ENCODE measurements at regions not wholly inside any gene's neighbourhood (a gene's known extent, or its start where the extent isn't known, plus 50 kb on each side); places are given as distances from the start of the nearest gene placed in this dataset.

DNA sequence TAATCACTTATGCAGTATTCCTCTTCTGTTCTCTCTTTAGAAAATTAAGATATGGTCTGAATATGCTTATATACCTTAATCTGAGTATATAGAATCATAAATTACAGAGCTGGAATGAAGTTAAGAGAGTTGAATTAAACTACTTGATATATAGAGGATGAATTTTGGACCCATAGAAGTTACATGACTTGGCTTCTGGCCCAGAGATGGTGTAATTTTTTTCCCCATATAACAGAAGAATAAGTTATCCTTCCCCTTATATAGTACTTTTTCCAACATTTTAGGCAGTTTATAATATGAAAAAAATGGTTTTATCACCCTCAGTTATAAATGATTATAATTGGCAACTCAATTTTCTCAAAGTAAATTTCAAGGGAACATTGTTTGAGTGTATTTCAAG is 616.3 kb downstream of the TBC1D4 start:
- DNase-seq, result no peak

DNA sequence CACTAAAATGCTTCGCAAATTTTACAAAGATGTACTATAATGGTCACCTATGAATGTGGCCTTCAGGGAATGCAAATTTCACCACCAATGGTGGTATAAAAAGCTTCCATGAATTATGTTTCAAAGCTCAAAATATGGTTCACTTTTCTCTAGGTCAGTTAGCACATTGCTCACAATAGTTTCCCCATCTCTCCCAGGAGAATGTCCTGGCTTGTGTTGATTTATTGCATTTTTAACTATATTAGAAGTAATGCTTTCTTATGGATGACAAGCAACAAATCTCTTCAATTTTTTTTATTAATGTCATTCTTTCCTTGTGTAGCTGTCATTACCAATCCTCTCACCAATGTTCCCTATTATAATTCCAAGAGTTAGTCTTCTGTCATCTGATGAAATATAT is 621.2 kb downstream of the TBC1D4 start:
- DNase-seq, result no peak

DNA sequence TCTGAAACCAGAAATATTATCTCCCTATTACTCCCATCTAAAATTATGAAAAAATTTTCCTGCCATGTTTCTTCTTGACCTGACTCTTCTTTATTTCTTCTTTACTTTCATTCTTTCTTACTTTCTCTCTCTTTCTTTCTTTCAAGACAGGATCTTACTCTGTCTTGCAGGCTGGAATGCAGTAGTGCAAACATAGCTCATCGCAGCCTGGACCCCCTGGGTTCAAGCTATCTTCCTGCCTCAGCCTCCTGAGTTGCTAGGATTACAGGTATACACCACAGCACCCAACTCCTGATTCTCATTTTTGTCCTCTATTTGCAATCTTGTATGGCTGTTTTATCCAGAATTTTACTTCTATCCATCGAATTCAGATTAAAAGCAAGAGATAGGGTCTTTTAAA is 631.1 kb downstream of the TBC1D4 start:
- no peak for DNase-seq

DNA sequence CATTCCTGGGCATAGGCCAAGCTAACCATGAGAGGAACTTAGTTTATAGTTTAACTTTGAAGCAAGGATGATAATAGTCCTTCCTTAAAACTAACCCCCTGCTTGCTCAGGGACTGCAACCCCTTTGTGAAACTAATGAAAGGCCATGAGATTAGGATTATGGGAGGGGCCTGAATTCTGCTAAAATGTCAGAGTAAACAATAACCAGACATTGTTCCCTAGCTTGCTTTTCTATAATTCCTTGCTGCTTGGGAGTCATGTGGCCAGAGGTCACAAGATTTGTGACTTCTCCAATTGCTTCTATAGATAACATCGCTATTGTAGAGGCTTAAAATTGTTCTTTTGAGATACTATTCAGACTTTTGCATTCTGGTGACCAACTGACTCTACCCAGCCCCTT is 634.0 kb downstream of the TBC1D4 start:
- DNase-seq, result no peak

DNA sequence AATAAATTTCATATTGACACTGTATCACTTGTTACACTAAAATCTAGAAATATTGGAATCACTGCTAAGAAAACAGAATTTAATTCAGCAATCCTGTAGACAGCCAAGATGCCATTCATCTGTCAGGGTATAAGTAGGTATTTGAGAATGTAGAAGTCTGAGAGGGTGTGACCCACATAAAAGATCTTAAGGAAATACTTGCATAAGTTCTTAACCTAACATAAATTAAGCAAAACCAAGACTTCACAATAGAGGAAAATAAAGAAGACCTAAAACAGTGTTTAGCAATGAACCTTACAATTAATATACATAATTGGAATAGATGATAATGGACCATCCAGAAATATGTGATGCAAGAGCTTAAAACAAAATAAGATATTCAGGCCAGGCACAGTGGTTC is 636.2 kb downstream of the TBC1D4 start:
- no peak for DNase-seq

DNA sequence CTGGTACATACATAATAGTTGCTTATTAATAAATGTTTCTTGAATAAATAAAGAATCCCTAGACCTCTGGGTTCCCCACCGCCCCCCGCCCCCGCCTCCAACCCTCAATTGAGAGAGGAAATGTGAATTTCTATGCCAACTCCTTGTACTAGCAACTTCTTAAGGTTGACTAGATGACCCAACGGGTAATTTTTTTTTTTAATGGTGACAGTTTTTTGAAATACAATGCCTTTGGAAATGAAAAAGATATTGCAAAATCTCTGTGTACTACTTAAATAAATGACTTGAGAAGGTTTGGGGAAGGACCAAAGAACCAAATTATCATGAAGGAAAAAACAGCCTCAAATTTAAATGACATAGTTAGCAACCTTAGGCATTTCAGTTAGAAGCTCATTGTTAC is 640.3 kb downstream of the TBC1D4 start:
- DNase-seq, result no peak

DNA sequence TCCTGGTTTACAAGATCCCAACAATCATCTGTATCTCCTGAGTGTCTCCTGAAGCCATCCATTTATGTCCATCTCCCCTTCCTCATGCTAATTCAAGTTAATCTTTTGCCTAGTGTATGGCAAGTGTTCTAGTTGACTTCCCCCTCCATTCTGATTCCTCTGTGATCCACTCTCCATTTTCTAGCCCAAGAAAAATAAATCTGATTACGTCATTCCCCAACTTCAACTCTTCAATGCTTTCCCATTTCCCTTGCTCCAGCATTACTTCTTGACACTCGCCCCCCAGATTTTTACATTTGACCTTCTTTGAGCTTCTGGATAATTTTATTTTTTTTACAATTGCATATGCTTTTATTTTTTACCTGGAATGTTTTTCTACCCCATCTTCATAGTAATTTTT is 640.8 kb downstream of the TBC1D4 start:
- DNase-seq, result no peak

DNA sequence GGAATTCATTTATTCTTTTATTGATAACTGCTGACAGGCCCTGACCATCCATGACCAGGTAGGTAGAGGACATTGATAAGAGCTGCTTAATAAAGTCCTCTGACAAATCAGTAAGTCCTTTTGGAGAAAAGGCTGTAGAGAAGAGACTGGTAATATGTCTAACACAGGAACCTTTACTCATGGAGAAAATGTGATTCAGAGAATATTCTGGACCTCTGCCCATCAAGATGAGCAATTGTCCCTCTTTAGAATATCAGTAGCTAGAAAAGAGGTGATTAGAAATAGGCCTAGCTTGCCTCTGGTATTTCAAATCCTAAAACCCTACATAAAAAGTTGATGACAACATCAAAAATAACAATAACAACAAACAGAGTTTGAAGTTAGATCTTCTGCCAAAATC is 642.3 kb downstream of the TBC1D4 start:
- DNase-seq, result no peak

DNA sequence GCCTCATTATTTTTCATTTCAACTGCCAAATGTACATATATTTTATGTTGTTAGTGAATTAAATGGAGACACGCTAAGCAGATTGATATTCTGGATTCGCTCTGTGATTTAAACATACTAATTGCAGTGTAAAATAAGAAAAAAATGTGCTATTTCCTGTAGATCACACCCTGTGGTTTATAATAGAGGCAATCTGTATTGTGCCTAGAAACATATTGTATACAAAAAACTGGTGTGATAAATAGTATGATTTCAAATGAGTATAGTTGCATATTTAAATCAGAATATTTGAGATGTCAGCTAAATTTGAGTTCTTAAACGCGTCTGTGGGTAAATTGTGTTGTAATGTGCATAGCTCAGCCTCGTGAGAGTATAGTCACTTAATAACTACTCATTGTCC is 643.9 kb downstream of the TBC1D4 start:
- no peak for DNase-seq

DNA sequence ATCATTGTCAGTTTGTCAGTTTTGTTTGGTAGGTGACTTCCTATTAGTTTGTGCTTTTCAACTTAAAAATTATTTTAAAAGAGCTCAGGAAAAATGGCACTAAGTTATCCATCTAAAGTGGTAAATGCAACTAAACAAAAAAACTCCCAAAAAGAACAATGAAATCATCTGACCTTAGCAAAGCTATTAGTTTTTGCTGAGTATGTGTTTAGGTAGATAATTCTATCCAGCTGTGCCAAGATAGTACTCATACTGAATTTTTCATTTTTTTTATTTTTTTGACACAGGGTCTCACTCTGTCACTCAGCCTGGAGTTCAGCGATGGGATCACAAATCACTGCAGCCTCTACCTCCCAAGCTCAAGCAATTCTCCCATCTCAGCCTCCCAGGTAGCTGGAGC is 645.3 kb downstream of the TBC1D4 start:
- no peak for DNase-seq

DNA sequence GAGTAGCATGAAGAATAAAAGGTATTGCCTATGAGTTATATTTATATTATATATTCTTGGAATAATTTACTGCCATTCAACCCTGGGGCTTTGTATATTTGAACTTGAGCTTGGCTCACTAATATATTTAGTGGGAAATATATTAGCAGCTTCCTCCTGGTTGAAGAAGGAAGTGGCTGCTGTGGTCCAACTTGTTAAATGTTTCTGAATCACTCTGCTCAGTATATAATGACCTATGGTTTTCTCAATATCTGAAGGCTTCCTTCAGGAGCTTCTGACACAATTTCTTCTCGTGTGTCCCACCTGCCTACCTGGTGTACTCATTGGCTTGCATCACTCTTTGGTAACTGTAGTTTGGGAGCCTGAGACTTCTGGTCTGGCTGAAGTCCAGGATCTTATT is 646.4 kb downstream of the TBC1D4 start:
- no peak for DNase-seq

DNA sequence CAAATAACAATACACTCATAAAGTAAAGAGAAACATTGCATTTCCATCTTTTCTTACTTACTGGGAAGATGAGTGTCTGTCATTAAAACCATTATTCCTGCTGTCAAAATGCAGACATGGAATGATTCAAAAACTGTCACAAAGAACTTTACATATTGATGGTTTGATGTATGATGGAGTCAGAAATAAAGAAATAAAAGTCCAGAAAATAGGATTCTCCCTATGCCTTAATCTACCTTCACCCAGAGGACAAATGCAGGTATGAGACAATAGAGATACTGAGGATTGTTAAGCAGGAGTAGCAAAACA is 656.1 kb downstream of the TBC1D4 start:
- DNase-seq, result no peak

DNA sequence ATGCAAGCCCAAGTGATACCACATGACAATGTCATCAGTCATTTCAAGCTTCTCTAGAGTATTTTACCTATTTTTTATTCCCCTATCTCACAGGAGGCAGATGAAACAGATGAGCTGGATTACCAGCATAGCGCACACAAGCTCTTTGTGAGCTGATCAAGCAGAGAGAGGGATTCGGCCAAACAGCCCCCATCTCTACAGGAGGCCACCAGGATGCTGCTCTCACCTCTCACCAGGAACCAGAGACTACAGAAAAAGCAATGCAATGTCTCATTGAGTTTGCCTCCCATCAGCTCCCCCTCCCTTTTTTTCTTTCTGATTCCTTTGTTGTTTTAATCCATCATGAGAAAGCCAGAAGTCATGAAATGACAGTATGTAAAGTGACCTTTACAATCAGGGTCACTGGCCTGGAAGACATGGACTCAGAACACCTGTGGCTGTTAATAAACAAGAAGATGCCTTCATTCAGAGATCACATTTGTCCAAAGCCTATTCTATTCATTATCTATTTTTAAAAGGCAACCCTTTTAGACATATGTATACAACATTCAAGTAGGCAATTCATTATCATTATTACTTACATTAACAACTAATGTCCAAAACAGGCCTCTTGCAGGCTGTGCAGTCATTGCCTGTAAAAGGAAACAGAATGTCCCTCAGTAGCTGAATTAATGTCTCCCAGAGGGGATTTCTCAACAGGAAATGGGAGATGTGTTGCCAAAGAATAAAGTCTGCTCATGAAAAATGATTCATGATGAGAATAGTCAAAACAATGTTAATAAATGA is 656.6 kb downstream of the TBC1D4 start:
- no peak for DNase-seq

DNA sequence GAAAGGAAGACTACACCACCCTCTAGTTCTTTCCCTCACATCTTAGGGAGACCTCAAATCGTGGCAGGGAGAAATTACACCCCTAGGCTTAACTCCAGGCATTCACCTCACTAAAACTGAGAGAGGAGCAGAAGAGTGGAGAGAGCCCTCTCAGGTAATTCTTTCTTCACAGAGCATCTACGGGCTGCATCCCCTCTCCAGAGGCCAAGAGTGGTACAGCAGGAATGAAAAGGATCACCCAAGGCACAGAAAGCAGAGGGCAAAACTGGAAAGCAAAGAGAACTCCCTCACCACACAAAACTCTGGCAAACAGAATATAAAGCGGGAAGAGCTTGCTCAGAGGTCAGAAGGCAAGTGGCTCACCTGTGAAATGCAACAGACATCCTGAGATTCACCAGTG is 661.2 kb downstream of the TBC1D4 start:
- DNase-seq, result no peak

DNA sequence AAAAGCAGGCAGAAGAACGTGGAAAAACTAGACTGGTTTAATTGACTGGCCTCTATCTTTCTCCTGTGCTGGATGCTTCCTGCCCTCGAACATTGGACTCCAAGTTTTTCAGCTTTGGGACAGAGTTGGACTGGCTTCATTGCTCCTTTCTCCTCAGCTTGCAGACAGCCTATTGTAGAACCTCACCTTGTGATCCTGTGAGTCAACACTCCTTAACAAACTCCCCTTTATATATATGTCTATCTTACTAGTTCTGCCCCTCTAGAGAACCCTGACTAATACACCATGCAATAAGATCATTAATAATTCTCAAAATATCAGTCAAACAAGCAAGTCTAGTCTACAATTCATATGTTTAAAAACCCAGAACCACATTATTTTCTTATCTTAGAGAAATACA is 662.4 kb downstream of the TBC1D4 start:
- no peak for DNase-seq

DNA sequence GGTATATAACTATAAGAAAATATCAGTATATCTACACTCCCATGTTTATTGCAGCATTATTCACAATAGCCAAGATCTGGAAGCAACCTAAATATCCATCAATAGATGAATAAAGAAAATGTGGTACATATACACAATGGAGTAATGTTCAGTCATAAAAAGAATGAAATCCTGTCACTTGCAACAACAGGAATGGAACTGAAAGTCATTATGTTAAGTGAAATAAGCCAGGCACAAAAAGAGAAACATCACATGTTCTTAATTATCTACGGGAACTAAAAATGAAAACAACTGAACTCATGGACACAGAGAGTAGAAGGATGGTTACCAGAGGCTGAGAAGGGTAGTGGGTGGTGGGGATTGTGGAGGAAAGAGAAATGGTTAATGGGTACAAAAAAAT is 665.2 kb downstream of the TBC1D4 start:
- DNase-seq, result no peak

DNA sequence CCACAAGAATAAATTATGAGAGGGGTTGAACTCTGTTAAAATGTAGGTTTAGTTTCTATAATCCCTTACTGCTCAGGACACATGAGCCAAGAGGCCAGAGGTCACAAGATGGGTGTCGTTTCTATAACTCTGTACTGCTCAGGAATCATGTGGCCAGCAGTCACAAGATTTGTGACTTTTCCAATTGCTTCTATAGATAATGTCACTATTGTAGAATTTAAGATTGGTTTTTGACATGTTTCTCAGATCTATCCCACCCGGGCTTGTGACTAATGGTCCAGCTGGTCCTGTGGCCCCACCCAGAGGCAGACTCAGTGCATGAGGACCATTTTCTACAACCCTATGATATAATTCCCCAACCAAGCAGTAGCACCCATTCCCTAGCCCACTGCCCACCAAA is 662.0 kb upstream of the KLF12 start:
- no peak for DNase-seq

DNA sequence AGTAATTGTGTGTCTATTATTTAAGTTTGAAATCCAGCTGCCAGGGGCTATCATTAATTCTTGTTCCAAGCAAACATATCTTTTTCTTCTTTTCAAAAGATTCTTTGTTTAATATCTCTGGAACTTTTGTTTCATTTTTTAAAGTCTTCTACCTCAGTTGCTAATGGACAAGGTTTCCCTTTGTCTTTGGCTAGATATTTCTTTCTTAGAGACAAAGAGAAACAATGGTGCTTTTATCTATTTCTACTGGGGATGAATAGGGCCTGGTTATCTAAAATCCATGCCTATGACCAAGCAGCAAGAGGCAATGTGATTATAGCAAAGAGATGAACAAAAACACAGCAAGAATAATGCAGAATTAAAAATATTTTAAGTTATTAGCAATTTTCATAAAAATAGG is 661.3 kb upstream of the KLF12 start:
- no peak for DNase-seq

DNA sequence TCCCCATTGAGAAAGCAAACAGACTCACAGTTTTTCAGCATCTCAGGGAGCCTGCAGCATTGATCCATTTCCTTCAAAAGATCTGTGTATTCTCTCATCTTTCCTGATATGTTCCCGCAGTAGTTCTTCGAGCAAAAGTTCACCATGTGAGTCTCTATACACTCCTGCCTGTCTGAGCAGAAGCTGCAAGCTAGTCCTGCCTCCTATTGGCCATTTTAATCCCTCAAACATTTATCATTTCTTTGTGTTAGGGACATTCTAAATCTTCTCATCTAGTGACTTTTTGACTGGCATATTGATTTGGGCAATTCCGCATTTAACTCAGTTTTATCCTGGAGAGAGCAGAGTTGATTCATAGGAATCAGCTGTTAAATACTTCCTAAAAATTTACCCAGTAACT is 660.4 kb upstream of the KLF12 start:
- DNase-seq, result no peak

DNA sequence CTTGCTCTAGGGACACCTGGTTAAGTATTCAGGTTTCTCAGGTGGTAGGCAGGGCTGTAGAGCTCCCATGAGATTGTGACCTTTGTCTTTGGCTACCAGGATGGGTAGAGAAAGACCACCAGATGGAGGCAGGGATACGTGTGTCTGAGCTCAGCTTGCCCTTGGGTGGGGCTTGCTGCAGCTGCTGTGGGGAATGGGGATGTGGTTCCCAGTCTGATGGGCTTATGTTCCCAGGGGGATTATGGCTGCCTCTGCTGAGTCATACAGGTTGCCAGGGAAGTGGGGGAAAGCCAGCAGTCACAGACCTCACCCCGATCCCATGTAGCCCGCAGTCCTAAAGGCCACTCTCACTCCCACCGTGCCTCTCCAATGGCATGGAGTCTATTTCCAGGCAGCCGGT is 659.9 kb upstream of the KLF12 start:
- no peak for DNase-seq

DNA sequence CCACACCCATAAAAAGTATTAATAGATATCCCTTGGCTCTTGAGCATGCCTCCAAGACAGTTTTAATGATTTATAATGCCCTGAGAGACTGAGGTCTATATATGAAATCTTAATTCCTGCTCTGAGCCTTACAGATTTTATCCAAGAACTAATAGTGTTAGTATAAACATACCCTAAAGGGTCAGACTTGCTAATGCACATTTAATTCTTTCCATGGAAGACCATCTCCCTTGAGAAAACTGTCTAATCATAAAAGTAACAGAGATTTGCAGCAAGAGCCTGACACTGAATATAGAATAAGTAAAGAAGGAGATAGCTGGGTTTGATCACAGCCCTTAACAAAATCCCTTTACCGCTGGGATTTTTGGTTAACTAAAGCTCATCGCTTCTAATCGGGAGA is 650.8 kb upstream of the KLF12 start:
- no peak for DNase-seq

DNA sequence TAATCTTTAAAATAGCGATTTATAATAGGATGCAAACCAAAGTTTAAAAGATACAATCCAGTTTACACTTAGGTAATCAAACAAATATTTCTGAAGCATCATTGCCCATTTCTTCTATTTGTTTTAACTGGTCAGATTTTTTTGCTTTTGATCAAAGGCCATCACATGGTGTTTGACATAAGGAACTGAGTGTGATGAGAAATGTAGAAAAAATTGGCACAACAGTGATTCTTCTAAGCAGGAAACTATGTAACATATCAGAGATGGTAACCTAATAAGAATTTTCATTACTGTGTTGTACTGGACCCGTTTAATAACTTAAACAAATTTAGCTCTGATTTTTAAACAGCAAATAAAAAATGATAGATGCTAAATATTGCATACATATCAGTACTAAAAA is 644.7 kb upstream of the KLF12 start:
- no peak for DNase-seq

DNA sequence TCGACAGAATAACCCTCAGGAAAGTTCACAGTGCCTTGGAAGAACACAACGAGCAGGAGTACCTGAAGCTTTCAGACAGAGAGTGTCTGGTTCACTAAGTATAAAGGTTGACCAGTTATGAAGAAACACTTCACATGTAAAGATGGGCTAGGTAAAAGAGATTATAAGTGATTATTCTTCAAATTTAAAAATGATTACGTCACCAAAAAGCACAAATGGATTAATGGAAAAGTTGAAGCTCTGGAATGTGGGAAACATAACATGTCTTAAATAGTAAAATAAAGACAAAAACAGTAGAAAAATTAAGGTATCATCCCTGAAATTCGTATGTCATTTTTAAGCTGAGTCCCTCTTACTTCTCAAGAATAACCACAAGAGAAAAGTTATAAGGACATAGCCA is 643.9 kb upstream of the KLF12 start:
- DNase-seq, result no peak

DNA sequence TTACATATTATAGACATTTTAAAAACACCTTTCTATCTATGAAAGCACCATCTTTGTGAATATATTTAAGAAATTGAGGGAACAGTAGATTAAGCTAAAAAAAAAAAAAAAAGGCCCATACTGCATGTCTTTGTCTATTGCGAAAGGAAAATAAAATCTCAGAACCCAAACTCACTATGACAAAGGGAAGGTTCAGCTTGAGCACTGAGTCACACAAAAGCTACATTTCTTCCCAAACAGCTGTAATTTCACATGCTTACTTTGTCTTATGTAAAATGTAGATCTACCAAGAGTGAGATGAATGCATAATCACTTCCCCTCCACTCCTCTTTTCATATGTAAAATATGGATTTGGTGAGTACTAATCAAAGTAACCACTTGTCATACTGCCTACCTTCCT is 640.1 kb upstream of the KLF12 start:
- DNase-seq, result no peak

DNA sequence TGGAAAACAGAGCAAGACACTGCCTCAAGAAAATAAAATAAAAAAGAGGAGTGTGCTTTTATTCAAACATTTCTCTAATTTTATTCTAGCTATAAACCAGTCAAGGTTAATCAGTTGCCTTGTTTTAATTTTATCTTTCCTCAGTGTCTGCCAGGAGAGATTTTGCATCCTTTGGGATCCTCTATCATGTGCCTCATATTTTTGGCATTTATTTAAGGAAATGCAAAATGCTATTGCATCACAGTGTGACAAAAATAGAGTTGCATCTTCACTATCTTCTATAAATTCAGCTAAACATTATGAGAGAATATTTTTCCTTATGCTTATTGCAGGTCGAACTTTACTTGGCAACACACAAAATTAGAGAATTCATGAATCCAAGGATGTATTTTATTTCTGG is 639.0 kb upstream of the KLF12 start:
- DNase-seq, result no peak

DNA sequence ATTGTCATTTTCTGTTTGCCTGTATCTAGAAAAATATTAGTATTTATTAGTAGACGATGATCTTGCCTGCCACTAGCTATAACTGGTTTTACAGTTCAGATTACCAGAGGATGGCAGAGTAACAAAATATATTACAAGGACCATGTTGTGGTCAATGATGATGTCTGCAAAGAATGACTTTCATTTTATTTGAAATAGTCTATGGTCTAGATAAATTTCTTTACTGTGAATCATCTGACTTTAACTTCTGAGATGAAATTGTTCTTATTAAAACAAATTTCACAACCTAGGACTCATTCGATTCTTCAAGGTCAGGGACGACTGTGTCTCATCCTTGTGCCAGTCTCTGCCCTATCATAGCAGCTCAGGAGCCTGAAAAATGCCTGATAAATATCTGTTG is 637.8 kb upstream of the KLF12 start:
- DNase-seq, result no peak
